Tibial artery (tissue), 4 donors: ENCODE measurements at regions not wholly inside any gene's neighbourhood (a gene's known extent, or its start where the extent isn't known, plus 50 kb on each side); places are given as distances from the start of the nearest gene placed in this dataset.

Experiments used
- DNase-seq, 2 donors: peaks; one replicate each; pipeline ENCODE4 v3.0.0-alpha.2; 2019
- H3K27ac ChIP-seq, 2 donors: fragments of 200-600 bp; sonication (generic) in 1 of 2; 1 replicate in 1 of 2; 2 replicates in 1 of 2; pipeline ENCODE4 v1.5.1; 2018 to 2019; ENCODE audit warnings: mild to moderate bottlenecking in 1 of 2
- H3K27me3 ChIP-seq, 2 donors: fragments of 200-600 bp; sonication (generic) in 1 of 2; one replicate each; pipeline versions ENCODE4 v1.5.1 to v1.6.0; 2016 to 2019
- H3K36me3 ChIP-seq, 3 donors: fragments of 200-600 bp; sonication (generic) in 2 of 3; one replicate each; pipeline ENCODE4 v1.5.1; 2016 to 2019; ENCODE audit warnings: mild to moderate bottlenecking in 2 of 3
- H3K4me1 ChIP-seq, 4 donors: fragments of 200-600 bp; sonication (generic) in 2 of 4; 1 replicate in 3 of 4; 2 replicates in 1 of 4; pipeline ENCODE4 v1.5.1; 2016 to 2019
- H3K4me3 ChIP-seq, 2 donors: fragments of 200-600 bp; sonication (generic) in 1 of 2; 1 replicate in 1 of 2; 2 replicates in 1 of 2; pipeline ENCODE4 v1.5.1; 2018 to 2019; ENCODE audit warnings: mild to moderate bottlenecking in 2 of 2
- H3K9me3 ChIP-seq, 3 donors: fragments of 200-600 bp; sonication (generic) in 1 of 3; one replicate each; pipeline ENCODE4 v1.5.1; 2016 to 2019
- CTCF ChIP-seq, 2 experiments: fragments of 200-600 bp in 1 of 2; fragments of 450-650 bp in 1 of 2; IDR thresholded peaks; one replicate each; pipeline ENCODE4 v1.5.1; 2017 to 2019; ENCODE audit warnings: antibody characterized with exemption in 2 of 2, mild to moderate bottlenecking in 1 of 2, moderate library complexity in 1 of 2
- intact Hi-C: fragments of 100-400 bp; cut with DNase I; formaldehyde crosslinking; loops from one replicate; pipeline ENCODE4 v1.15.0; 2023; ENCODE audit warnings: low total_unique reads

- H3K4me1 ChIP-seq: no peaks in the 10 kb centered on the region
- peaks cover 0 to 12% (median 10%) of the 10 kb centered on the region in 3 donors for H3K9me3 ChIP-seq
- TF ChIP-seq CTCF (IDR thresholded peaks at IDR 0.05): no peak
- H3K27ac ChIP-seq: no peak overlapping the region
- intact Hi-C loops: no loop called here
- H3K27me3 ChIP-seq: no peaks in the 10 kb centered on the region
- peak in 1 of 2 donors; percentile 19 for DNase-seq
- H3K4me3 ChIP-seq: no peak overlapping the region
- peaks cover 0 to 6% (median 0%) of the 10 kb centered on the region in 3 donors for H3K36me3 ChIP-seq
Observed at GRCh38 chr17:77508047-77508715, 367.4 kb downstream of the SEC14L1 start.

GRCh38 chr17:77509089-77509488 lies 368.3 kb downstream of the SEC14L1 start:
- Histone ChIP-seq H3K27me3 (no peaks in the 10 kb centered on the region), H3K9me3 (peaks cover 0 to 12% (median 10%) of the 10 kb centered on the region in 3 donors), H3K27ac (no peak overlapping the region), H3K4me3 (no peak overlapping the region), H3K36me3 (peaks cover 0 to 6% (median 0%) of the 10 kb centered on the region in 3 donors), H3K4me1 (no peaks in the 10 kb centered on the region)
- no peak for DNase-seq
- intact Hi-C loops: no loop called here
- no peak for TF ChIP-seq CTCF (IDR thresholded peaks at IDR 0.05)

- Histone ChIP-seq H3K27me3 (no peaks in the 10 kb centered on the region), H3K9me3 (peaks cover 0 to 12% (median 10%) of the 10 kb centered on the region in 3 donors), H3K27ac (no peak overlapping the region), H3K36me3 (peaks cover 0 to 6% (median 0%) of the 10 kb centered on the region in 3 donors), H3K4me1 (no peaks in the 10 kb centered on the region), H3K4me3 (no peak overlapping the region)
- TF ChIP-seq CTCF (IDR thresholded peaks at IDR 0.05): no peak
- intact Hi-C loops: no loop called here
- no peak for DNase-seq
Observed at GRCh38 chr17:77509599-77509998, 368.8 kb downstream of the SEC14L1 start.

GRCh38 chr17:77510133-77510796 lies 369.5 kb downstream of the SEC14L1 start:
- DNase-seq: peak in 1 of 2 donors; percentile 44
- no peak overlapping the region for H3K4me3 ChIP-seq
- H3K36me3 ChIP-seq: peaks cover 0 to 6% (median 0%) of the 10 kb centered on the region in 3 donors
- H3K27ac ChIP-seq: no peak overlapping the region
- intact Hi-C loops: no loop called here
- H3K27me3 ChIP-seq: no peaks in the 10 kb centered on the region
- H3K9me3 ChIP-seq: peaks cover 0 to 12% (median 10%) of the 10 kb centered on the region in 3 donors
- no peak for TF ChIP-seq CTCF (IDR thresholded peaks at IDR 0.05)
- no peaks in the 10 kb centered on the region for H3K4me1 ChIP-seq

- TF ChIP-seq CTCF (IDR thresholded peaks at IDR 0.05): no peak
- Histone ChIP-seq H3K36me3 (peaks cover 0 to 6% (median 0%) of the 10 kb centered on the region in 3 donors), H3K27me3 (no peaks in the 10 kb centered on the region), H3K9me3 (peaks cover 0 to 12% (median 10%) of the 10 kb centered on the region in 3 donors), H3K27ac (no peak overlapping the region), H3K4me3 (no peak overlapping the region), H3K4me1 (no peaks in the 10 kb centered on the region)
- DNase-seq: no peak
- intact Hi-C loops: no loop called here
Observed at GRCh38 chr17:77511514-77512061, 370.8 kb downstream of the SEC14L1 start.
